H1 (cell line): ENCODE measurements at regions not wholly inside any gene's neighbourhood (a gene's known extent, or its start where the extent isn't known, plus 50 kb on each side); places are given as distances from the start of the nearest gene placed in this dataset.
A peak's percentile ranks its signal among the peaks of the same experiment; 100 is the strongest.

Source experiments
- CTCF ChIA-PET: fragments of 300-600 bp; sonication (Branson Sonifier 250); formaldehyde crosslinking; loops from one replicate; lab custom pipeline; 2021; ENCODE audit not compliant: partially characterized antibody; lab: Charles Lee
- POLR2A ChIA-PET: fragments of 300-600 bp; sonication (Branson Sonifier 250); formaldehyde crosslinking; loops from one replicate; lab custom pipeline; 2021; ENCODE audit warnings: inconsistent platforms; ENCODE audit not compliant: partially characterized antibody; lab: Charles Lee
- DNase-seq, 2 experiments: peaks; one replicate each; pipeline versions ENCODE4 v3.0.0 to v3.0.0-alpha.2; 2010 to 2022; ENCODE audit warnings: low spot score in 2 of 2, low read depth in 1 of 2, mixed read lengths in 1 of 2
- FAIRE-seq: peaks from 2 replicates; lab custom pipeline; 2011; peaks lifted over from hg19 to GRCh38; lab: Jason Lieb, UNC
- H2AFZ ChIP-seq: 2 replicates; pipeline ENCODE4 v1.8.1; 2012; ENCODE audit warnings: low read length, inconsistent platforms
- H2AK5ac ChIP-seq: 2 replicates; pipeline ENCODE4 v1.6.1; 2013; ENCODE audit warnings: low read depth, low read length
- H2BK120ac ChIP-seq: replicated peaks from 2 replicates; pipeline ENCODE3; 2013; ENCODE audit warnings: low read depth, low read length, inconsistent platforms
- H2BK12ac ChIP-seq: 2 replicates; pipeline ENCODE4 v1.6.1; 2013; ENCODE audit warnings: low read depth, low read length
- H2BK15ac ChIP-seq: 2 replicates; pipeline ENCODE4 v1.6.1; 2013; ENCODE audit warnings: low read length
- H2BK20ac ChIP-seq: 2 replicates; pipeline ENCODE4 v1.6.1; 2013; ENCODE audit warnings: low read length
- H2BK5ac ChIP-seq: 2 replicates; pipeline ENCODE4 v1.6.1; 2013; ENCODE audit warnings: low read depth, low read length
- H3K14ac ChIP-seq: 2 replicates; pipeline ENCODE4 v1.6.1; 2013; ENCODE audit warnings: inconsistent platforms; ENCODE audit not compliant: insufficient read length
- H3K18ac ChIP-seq: 2 replicates; pipeline ENCODE4 v1.6.1; 2013; ENCODE audit warnings: low read length; ENCODE audit errors: extremely low read depth
- H3K23ac ChIP-seq: 2 replicates; pipeline ENCODE4 v1.6.1; 2013; ENCODE audit warnings: inconsistent platforms; ENCODE audit not compliant: insufficient read length
- H3K23me2 ChIP-seq: 2 replicates; pipeline ENCODE4 v1.6.1; 2013; ENCODE audit warnings: low read depth, low read length
- H3K27ac ChIP-seq: 2 replicates; pipeline ENCODE4 v1.6.1; 2011; ENCODE audit warnings: low read depth, low read length, inconsistent platforms
- H3K27me3 ChIP-seq, 4 experiments: replicated peaks in 1 of 4; 1 replicate in 1 of 4; 2 replicates in 3 of 4; pipeline versions ENCODE4 v1.6.1 to v1.8.1; 2011 to 2013; ENCODE audit warnings: low read length in 3 of 4, mild to moderate bottlenecking in 3 of 4, inconsistent platforms in 2 of 4, mixed read lengths in 2 of 4, moderate library complexity in 1 of 4; ENCODE audit not compliant: control insufficient read depth in 3 of 4, insufficient read depth in 3 of 4; ENCODE audit errors: extremely low read depth in 1 of 4
- H3K36me3 ChIP-seq, 4 experiments: 2 replicates each; pipeline versions ENCODE4 v1.6.1 to v1.8.1; 2011 to 2013; ENCODE audit warnings: mild to moderate bottlenecking in 4 of 4, low read length in 3 of 4, moderate library complexity in 2 of 4, control low read depth in 1 of 4, inconsistent platforms in 1 of 4; ENCODE audit not compliant: insufficient read depth in 4 of 4, control insufficient read depth in 2 of 4
- H3K4ac ChIP-seq: replicated peaks from 2 replicates; pipeline ENCODE3; 2013; ENCODE audit warnings: low read length, low read depth, mixed read lengths, inconsistent platforms; ENCODE audit not compliant: insufficient read length
- H3K4me1 ChIP-seq, 4 experiments: replicated peaks in 1 of 4; 1 replicate in 1 of 4; 2 replicates in 3 of 4; pipeline versions ENCODE4 v1.6.1 to v1.8.1; 2011 to 2013; ENCODE audit warnings: low read length in 3 of 4, inconsistent platforms in 2 of 4, mixed read lengths in 1 of 4; ENCODE audit not compliant: insufficient read depth in 4 of 4, control insufficient read depth in 3 of 4
- H3K4me2 ChIP-seq, 2 experiments: 2 replicates each; pipeline versions ENCODE4 v1.6.1 to v1.8.1; 2011 to 2013; ENCODE audit warnings: low read depth in 2 of 2, low read length in 2 of 2, control low read depth in 1 of 2, inconsistent platforms in 1 of 2, mild to moderate bottlenecking in 1 of 2; ENCODE audit not compliant: insufficient read depth in 1 of 2
- H3K4me3 ChIP-seq, 4 experiments: fragments of 200-600, 300-600 bp in 1 of 4; sonication (generic), shearing (Covaris generic), sonication (Bioruptor Twin) in 1 of 4; 2 replicates each; pipeline versions ENCODE4 v1.5.1 to v1.8.1; 2011 to 2016; ENCODE audit warnings: low read length in 4 of 4, low read depth in 3 of 4, control low read depth in 2 of 4, inconsistent platforms in 2 of 4, mild to moderate bottlenecking in 2 of 4, mixed read lengths in 1 of 4, moderate library complexity in 1 of 4; ENCODE audit not compliant: insufficient read depth in 2 of 4; ENCODE audit errors: extremely low read depth in 1 of 4
- H3K56ac ChIP-seq: replicated peaks from 2 replicates; pipeline ENCODE3; 2013; ENCODE audit warnings: low read depth, mild to moderate bottlenecking, mixed read lengths, low read length, inconsistent platforms; ENCODE audit not compliant: insufficient read length
- H3K79me1 ChIP-seq: 2 replicates; pipeline ENCODE4 v1.6.1; 2013; ENCODE audit warnings: low read depth, low read length, control low read depth
- H3K79me2 ChIP-seq, 2 experiments: 2 replicates each; pipeline versions ENCODE4 v1.6.1 to v1.8.1; 2012 to 2013; ENCODE audit warnings: low read length in 2 of 2, mild to moderate bottlenecking in 2 of 2, inconsistent platforms in 1 of 2; ENCODE audit not compliant: insufficient read depth in 2 of 2, control insufficient read depth in 1 of 2
- H3K9ac ChIP-seq, 4 experiments: replicated peaks in 1 of 4; 1 replicate in 1 of 4; 2 replicates in 3 of 4; pipeline versions ENCODE4 v1.6.1 to v1.8.1; 2011 to 2013; ENCODE audit warnings: low read depth in 3 of 4, low read length in 3 of 4, control low read depth in 2 of 4, mild to moderate bottlenecking in 2 of 4, moderate library complexity in 2 of 4, inconsistent platforms in 1 of 4; ENCODE audit errors: extremely low read depth in 1 of 4
- H3K9me3 ChIP-seq, 2 experiments: 2 replicates each; pipeline versions ENCODE4 v1.6.1 to v1.8.1; 2012 to 2013; ENCODE audit warnings: mild to moderate bottlenecking in 2 of 2, moderate library complexity in 2 of 2, control low read depth in 1 of 2, inconsistent platforms in 1 of 2, low read depth in 1 of 2, low read length in 1 of 2, mixed read lengths in 1 of 2; ENCODE audit not compliant: insufficient read depth in 2 of 2
- H4K20me1 ChIP-seq, 2 experiments: replicated peaks in 1 of 2; 2 replicates each; pipeline versions ENCODE3 to v1.8.1; 2011 to 2013; ENCODE audit warnings: inconsistent platforms in 2 of 2, low read length in 2 of 2, mild to moderate bottlenecking in 1 of 2; ENCODE audit not compliant: insufficient read depth in 2 of 2, control insufficient read depth in 1 of 2
- H4K5ac ChIP-seq: 2 replicates; pipeline ENCODE4 v1.6.1; 2013; ENCODE audit warnings: low read length, low read depth, mixed read lengths, inconsistent platforms; ENCODE audit not compliant: insufficient read length
- H4K8ac ChIP-seq: 2 replicates; pipeline ENCODE4 v1.8.0; 2013; ENCODE audit warnings: mild to moderate bottlenecking, moderate library complexity, low read length, inconsistent platforms; ENCODE audit not compliant: insufficient read depth; ENCODE audit errors: extremely low read depth
- H4K91ac ChIP-seq: replicated peaks from 2 replicates; pipeline ENCODE3; 2013; ENCODE audit warnings: low read length, mixed read lengths, inconsistent platforms; ENCODE audit not compliant: insufficient read length
- BACH1 ChIP-seq: IDR thresholded peaks from 2 replicates; pipeline ENCODE4 v1.6.1; 2012; ENCODE audit warnings: low read length, improper control_type of control experiment
- CHD2 ChIP-seq: IDR thresholded peaks from 2 replicates; pipeline ENCODE4 v1.6.1; 2012; ENCODE audit warnings: low read length, improper control_type of control experiment
- CREB1 ChIP-seq: IDR thresholded peaks from 2 replicates; pipeline ENCODE4 v1.6.1; 2012; ENCODE audit warnings: inconsistent platforms
- CTCF ChIP-seq, 3 experiments: IDR thresholded peaks; 1 replicate in 2 of 3; 2 replicates in 1 of 3; pipeline versions ENCODE4 v1.5.1 to v1.6.1; 2011; ENCODE audit warnings: low read length in 3 of 3, mild to moderate bottlenecking in 3 of 3, inconsistent platforms in 2 of 3, low read depth in 1 of 3, moderate library complexity in 1 of 3; ENCODE audit not compliant: insufficient read depth in 1 of 3; ENCODE audit errors: control extremely low read depth in 1 of 3
- HDAC2 ChIP-seq, 2 experiments: fragments of 300-600 bp in 1 of 2; sonication (generic) in 1 of 2; IDR thresholded peaks; 2 replicates each; pipeline ENCODE4 v1.6.1; 2011 to 2012; ENCODE audit warnings: low read depth in 2 of 2, low read length in 2 of 2, mild to moderate bottlenecking in 2 of 2, moderate library complexity in 2 of 2, borderline replicate concordance in 1 of 2, inconsistent platforms in 1 of 2
- KDM1A ChIP-seq: fragments of 200-600, 300-600 bp; sonication (generic); IDR thresholded peaks from 2 replicates; pipeline ENCODE4 v1.7.1; 2016; ENCODE audit warnings: mild to moderate bottlenecking, low read length, borderline replicate concordance
- RBBP5 ChIP-seq: IDR thresholded peaks from 2 replicates; pipeline ENCODE4 v1.7.1; 2012; ENCODE audit warnings: low read depth, mild to moderate bottlenecking, inconsistent platforms, low read length, moderate library complexity, borderline replicate concordance
- RXRA ChIP-seq: IDR thresholded peaks from 2 replicates; pipeline ENCODE4 v1.6.1; 2011; ENCODE audit warnings: low read depth, mild to moderate bottlenecking, low read length, moderate library complexity; ENCODE audit not compliant: insufficient read depth
- SAP30 ChIP-seq: fragments of 300-600 bp; sonication (generic); IDR thresholded peaks from 2 replicates; pipeline ENCODE4 v1.7.1; 2012; ENCODE audit warnings: low read length, moderate library complexity, mild to moderate bottlenecking, inconsistent platforms; ENCODE audit not compliant: insufficient read depth, insufficient replicate concordance
- SIX5 ChIP-seq: IDR thresholded peaks from 2 replicates; pipeline ENCODE4 v1.6.1; 2011; ENCODE audit warnings: mild to moderate bottlenecking, low read depth, low read length
- SP4 ChIP-seq: IDR thresholded peaks from 2 replicates; pipeline ENCODE4 v1.6.1; 2012; ENCODE audit warnings: low read length, inconsistent platforms
- TCF12 ChIP-seq: IDR thresholded peaks from 2 replicates; pipeline ENCODE4 v1.6.1; 2011; ENCODE audit warnings: low read depth, mild to moderate bottlenecking, low read length
- WGBS, 2 experiments: shearing (Covaris generic) in 1 of 2; methylation state at CpG; one replicate each; pipeline versions ENCODE4 v1.1.6 to v1.1.7; 2013 to 2015; ENCODE audit warnings: low lambda C conversion rate in 2 of 2, mixed read lengths in 2 of 2, inconsistent platforms in 1 of 2, low coverage in 1 of 2, missing lambda C conversion rate in 1 of 2; ENCODE audit not compliant: insufficient replicate concordance in 2 of 2, insufficient coverage in 1 of 2, insufficient read length in 1 of 2; ENCODE audit errors: extremely low coverage in 1 of 2, missing lambda C conversion rate in 1 of 2; 5-methylcytosine and 5-hydroxymethylcytosine counted together

GRCh38 chr10:124242365-124242764 lies 149.0 kb upstream of the CHST15 start:
- Histone ChIP-seq H3K36me3 (no peaks in the 10 kb centered on the region), H3K27me3 (no peaks in the 10 kb centered on the region; a peak in 1 of 7 replicates), H2AFZ (no peak overlapping the region), H3K4me2 (no peak overlapping the region), H4K91ac (no peak overlapping the region), H3K79me2 (no peaks in the 10 kb centered on the region), H3K9me3 (no peaks in the 10 kb centered on the region), H4K20me1 (no peaks in the 10 kb centered on the region), H3K23ac (no peak overlapping the region), H3K4ac (no peak overlapping the region), H3K4me3 (no peak overlapping the region), H3K27ac (no peak overlapping the region), H2BK120ac (no peak overlapping the region), H3K56ac (no peak overlapping the region), H3K14ac (no peak overlapping the region), H4K5ac (no peak overlapping the region), H2BK5ac (no peak overlapping the region), H3K79me1 (no peaks in the 10 kb centered on the region), H2BK15ac (no peak overlapping the region), H3K4me1 (peaks cover 0 to 6% (median 3%) of the 10 kb centered on the region in 4 experiments; a peak in 6 of 7 replicates), H2BK12ac (no peak overlapping the region), H3K23me2 (no peaks in the 10 kb centered on the region; the same call in 1 of the 2 replicates), H3K18ac (no peak overlapping the region), H4K8ac (no peak overlapping the region), H2AK5ac (no peak overlapping the region), H2BK20ac (0 out of 2 replicates have a peak overlapping the region, but pooled peaks have one; percentile 72), H3K9ac (no peak overlapping the region)
- 88% methylated on average over 6 of the region's 7 CpGs; no CpG with 5 or more reads in 1 of the 2 experiments for WGBS, 2 experiments
- FAIRE-seq: no peak
- ChIA-PET POLR2A (no interaction called here), CTCF (no interaction called here)
- DNase-seq: no peak
- no peak for TF ChIP-seq RXRA
- no peak for TF ChIP-seq BACH1
- TF ChIP-seq CHD2: no peak
- TF ChIP-seq HDAC2 (IDR thresholded peaks at IDR 0.05; ENCODE audit: borderline replicate concordance in 1 of 2, low read depth in 2 of 2, low read length in 2 of 2): no peak
- TF ChIP-seq SIX5: no peak
- no peak for TF ChIP-seq CTCF (IDR thresholded peaks at IDR 0.05; ENCODE audit: control extremely low read depth in 1 of 3, insufficient read depth in 1 of 3, low read depth in 1 of 3, low read length in 3 of 3)
- no peak for TF ChIP-seq KDM1A
- TF ChIP-seq TCF12: no peak
- TF ChIP-seq RBBP5: no peak
- TF ChIP-seq CREB1: no peak
- TF ChIP-seq SP4: no peak
- TF ChIP-seq SAP30: no peak
